ES-I3 (cell line): ENCODE measurements at regions not wholly inside any gene's neighbourhood (a gene's known extent, or its start where the extent isn't known, plus 50 kb on each side); places are given as distances from the start of the nearest gene placed in this dataset.
"Not testable (repeated sequence)": the region's sequence is repeated elsewhere in the genome, so short reads cannot be mapped to it uniquely, and the experiment has no call there.

Experiments used
- H3K36me3 ChIP-seq: 2 replicates; pipeline ENCODE4 v1.6.1; 2013; ENCODE audit warnings: mild to moderate bottlenecking, low read length, control low read depth, moderate library complexity; ENCODE audit not compliant: insufficient read depth
- H3K4me1 ChIP-seq: 2 replicates; pipeline ENCODE4 v1.6.1; 2013; ENCODE audit warnings: mild to moderate bottlenecking, control low read depth, low read length; ENCODE audit not compliant: insufficient read depth
- H3K9ac ChIP-seq: 2 replicates; pipeline ENCODE4 v1.6.1; 2013; ENCODE audit warnings: low read depth, mild to moderate bottlenecking, low read length, moderate library complexity
- H3K9me3 ChIP-seq: 2 replicates; pipeline ENCODE4 v1.6.1; 2013; ENCODE audit warnings: mild to moderate bottlenecking, low read length, moderate library complexity; ENCODE audit not compliant: control insufficient read depth, insufficient read depth

DNA sequence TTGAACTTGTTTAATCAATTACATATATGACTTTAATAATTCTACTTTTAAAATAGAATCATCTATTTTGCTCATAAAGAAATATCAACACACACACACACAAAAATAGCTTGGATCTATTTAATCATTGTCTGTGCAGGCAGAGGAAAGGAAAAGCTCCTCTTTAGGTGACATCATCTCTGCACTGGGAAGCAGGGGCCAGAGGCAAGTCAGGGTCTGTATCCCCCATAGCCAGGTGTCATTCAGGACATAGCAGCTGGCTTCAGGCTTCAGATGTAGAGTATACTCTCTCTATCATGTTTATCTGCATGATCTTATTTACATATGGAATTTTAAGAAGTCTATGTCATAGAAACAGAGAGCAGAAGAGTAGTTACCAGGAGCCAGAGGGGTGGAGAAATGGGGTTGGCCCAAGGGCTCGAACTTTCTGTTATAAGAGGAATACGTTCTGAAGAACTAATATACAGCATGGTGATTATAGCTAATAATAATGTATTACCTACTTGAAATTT is 110.4 kb upstream of the LDB2 start:
- Histone ChIP-seq H3K4me1 (peaks cover 13% of the 10 kb centered on the region), H3K36me3 (peaks cover 6% of the 10 kb centered on the region), H3K9me3 (no peaks in the 10 kb centered on the region), H3K9ac (no peak overlapping the region)

GRCh38 chr4:17003606-17004392 is 105.4 kb upstream of the LDB2 start:
- not testable (repeated sequence) for H3K4me1 ChIP-seq, H3K9me3 ChIP-seq
- Histone ChIP-seq H3K9ac (peak overlapping the region; percentile 7), H3K36me3 (peaks cover 18% of the 10 kb centered on the region)

GRCh38 chr4:16995451-16995850 is 97.0 kb upstream of the LDB2 start:
- no peaks in the 10 kb centered on the region; the same call in 1 of the 2 replicates for H3K36me3 ChIP-seq
- no peaks in the 10 kb centered on the region for H3K9me3 ChIP-seq
- peaks cover 46% of the 10 kb centered on the region for H3K4me1 ChIP-seq
- no peak overlapping the region for H3K9ac ChIP-seq

- Histone ChIP-seq H3K36me3 (no peaks in the 10 kb centered on the region), H3K9ac (no peak overlapping the region), H3K9me3 (no peaks in the 10 kb centered on the region), H3K4me1 (peaks cover 46% of the 10 kb centered on the region)
These were observed 95.8 kb upstream of the LDB2 start for GRCh38 chr4:16993956-16994840.

- H3K9ac ChIP-seq, result no peak overlapping the region
- H3K4me1 ChIP-seq, result peaks cover 46% of the 10 kb centered on the region
- H3K36me3 ChIP-seq, result no peaks in the 10 kb centered on the region
- no peaks in the 10 kb centered on the region for H3K9me3 ChIP-seq
These were observed 94.3 kb upstream of the LDB2 start for GRCh38 chr4:16992566-16993225.

DNA sequence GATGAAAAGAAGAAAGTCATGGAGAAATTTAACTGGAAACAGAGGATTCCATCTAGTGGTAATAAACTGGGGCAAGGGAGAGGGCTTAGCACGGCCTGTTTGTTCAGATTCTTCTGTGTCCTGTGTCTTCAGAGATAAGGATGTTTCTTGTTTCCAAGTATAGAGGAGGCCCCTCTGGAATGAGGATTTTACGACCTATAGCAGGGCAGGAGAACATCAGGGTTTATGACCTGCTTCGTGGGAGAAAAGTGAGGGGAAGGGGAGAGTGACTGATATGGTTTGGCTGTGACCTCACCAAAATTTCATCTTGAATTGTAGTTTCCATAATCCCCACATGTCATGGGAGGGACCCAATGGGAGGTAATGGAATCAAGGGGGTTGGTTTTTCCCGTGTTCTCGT is 93.0 kb upstream of the LDB2 start:
- peaks cover 39% of the 10 kb centered on the region for H3K4me1 ChIP-seq

GRCh38 chr4:16989371-16989770 is 90.9 kb upstream of the LDB2 start:
- H3K4me1 ChIP-seq, result peaks cover 22% of the 10 kb centered on the region
- no peak overlapping the region for H3K9ac ChIP-seq
- H3K9me3 ChIP-seq, result no peaks in the 10 kb centered on the region
- H3K36me3 ChIP-seq, result no peaks in the 10 kb centered on the region

More for the DNA sequence above, 93.0 kb upstream of the LDB2 start:
- Histone ChIP-seq H3K36me3 (no peaks in the 10 kb centered on the region), H3K9me3 (no peaks in the 10 kb centered on the region), H3K9ac (no peak overlapping the region)

GRCh38 chr4:16988814-16989213 is 90.4 kb upstream of the LDB2 start:
- Histone ChIP-seq H3K36me3 (no peaks in the 10 kb centered on the region), H3K4me1 (peaks cover 16% of the 10 kb centered on the region), H3K9ac (no peak overlapping the region), H3K9me3 (no peaks in the 10 kb centered on the region)

- Histone ChIP-seq H3K36me3 (no peaks in the 10 kb centered on the region; the same call in 1 of the 2 replicates), H3K4me1 (peaks cover 17% of the 10 kb centered on the region), H3K9me3 (no peaks in the 10 kb centered on the region), H3K9ac (no peak overlapping the region)
These were observed 78.6 kb upstream of the LDB2 start for GRCh38 chr4:16977081-16977480.

- Histone ChIP-seq H3K4me1 (peaks cover 20% of the 10 kb centered on the region; the same call in 1 of the 2 replicates), H3K36me3 (no peaks in the 10 kb centered on the region; the same call in 1 of the 2 replicates), H3K9ac (no peak overlapping the region), H3K9me3 (no peaks in the 10 kb centered on the region)
These were observed 71.3 kb upstream of the LDB2 start for GRCh38 chr4:16969696-16970135.

GRCh38 chr4:16967722-16968121 is 69.3 kb upstream of the LDB2 start:
- peaks cover 15% of the 10 kb centered on the region; the same call in 1 of the 2 replicates for H3K4me1 ChIP-seq
- H3K9me3 ChIP-seq, result no peaks in the 10 kb centered on the region; the same call in 1 of the 2 replicates
- H3K9ac ChIP-seq, result no peak overlapping the region
- no peaks in the 10 kb centered on the region; the same call in 1 of the 2 replicates for H3K36me3 ChIP-seq

DNA sequence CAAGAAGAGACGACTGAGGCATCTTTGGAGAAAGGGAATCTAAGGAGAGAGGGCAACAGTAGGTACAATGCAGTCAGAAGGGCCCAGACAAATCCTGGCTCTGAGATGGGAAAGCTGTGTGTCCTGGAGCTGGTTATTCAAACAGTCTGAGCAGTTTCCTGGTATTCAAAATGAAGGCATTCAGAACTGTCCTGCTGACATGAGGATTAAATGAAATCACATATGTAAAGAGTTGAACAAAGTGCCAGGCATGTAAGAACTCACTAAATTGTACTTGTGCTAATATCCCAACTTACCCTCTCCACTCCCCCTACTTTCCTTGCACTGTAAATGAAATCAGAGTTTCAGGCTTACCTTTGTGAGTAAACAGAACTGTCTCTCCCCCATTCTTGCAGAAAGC is 60.9 kb upstream of the LDB2 start:
- Histone ChIP-seq H3K4me1 (peaks cover 28% of the 10 kb centered on the region), H3K9me3 (peaks cover 5% of the 10 kb centered on the region; the same call in 1 of the 2 replicates), H3K9ac (no peak overlapping the region), H3K36me3 (no peaks in the 10 kb centered on the region)

DNA sequence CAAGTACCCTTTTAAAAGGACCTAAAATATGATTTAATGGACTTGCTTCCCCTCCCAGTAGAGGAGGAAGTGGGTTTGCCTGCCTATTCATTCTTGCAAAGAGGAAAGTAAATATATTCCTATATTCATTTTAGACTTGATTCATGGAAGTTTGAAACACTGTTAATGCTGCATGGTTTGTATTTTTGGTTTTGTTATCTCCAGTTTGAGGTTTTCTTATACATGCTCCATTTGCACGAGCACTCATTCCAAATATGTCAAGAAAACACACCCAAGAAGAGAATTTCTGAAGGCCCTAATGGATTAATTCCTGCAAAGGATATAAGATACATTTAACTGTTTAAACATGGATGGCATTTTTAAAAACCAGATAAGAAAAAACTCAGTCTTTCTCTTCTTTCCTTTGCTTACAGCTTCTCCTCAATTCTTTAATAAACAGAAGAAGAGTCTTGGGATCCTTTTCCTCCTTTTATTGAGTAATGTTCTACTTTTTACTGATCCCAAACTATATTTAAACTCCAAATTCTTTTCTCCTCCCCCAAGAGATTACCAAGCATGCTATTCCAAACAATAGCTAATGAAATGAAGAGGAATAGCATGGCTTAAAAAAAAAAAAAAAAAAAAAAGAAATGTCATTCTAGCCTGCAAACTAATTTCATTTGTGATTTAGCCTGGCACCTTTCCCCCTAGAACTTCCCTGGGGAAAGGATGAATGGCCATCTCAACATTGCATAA is 54.6 kb upstream of the LDB2 start:
- Histone ChIP-seq H3K9ac (no peak overlapping the region), H3K36me3 (no peaks in the 10 kb centered on the region), H3K9me3 (no peaks in the 10 kb centered on the region), H3K4me1 (peaks cover 15% of the 10 kb centered on the region)
